ENCODE measurements at regions not wholly inside any gene's neighbourhood (a gene's known extent, or its start where the extent isn't known, plus 50 kb on each side); places are given as distances from the start of the nearest gene placed in this dataset.

DNA sequence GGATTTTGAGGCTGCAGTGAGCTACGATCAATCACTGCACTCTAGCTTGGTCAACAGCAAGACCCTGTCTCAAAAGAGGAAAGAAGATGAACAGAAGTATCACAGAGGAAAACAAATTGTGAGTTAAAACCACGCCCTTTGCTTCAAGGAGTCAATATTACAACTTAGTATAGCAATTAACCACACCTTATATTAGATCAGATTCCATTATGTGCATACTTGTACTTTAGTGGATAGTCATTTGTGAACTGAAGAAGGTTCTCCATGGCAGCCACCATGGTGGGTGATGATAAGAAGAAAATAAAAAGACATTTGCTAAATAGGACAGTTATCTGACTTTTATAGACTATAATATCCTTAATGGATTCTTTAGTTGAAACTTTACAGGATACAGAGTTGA, 72.3 kb upstream of the EFEMP1 start:
- Histone ChIP-seq H3K27ac (no peak overlapping the region), H3K36me3 (ENCODE audit: insufficient read depth, low read length) (no peaks in the 10 kb centered on the region), H3K4me3 (no peak overlapping the region), H3K9me3 (ENCODE audit: low read depth, low read length) (no peaks in the 10 kb centered on the region), H3K9ac (ENCODE audit: insufficient read length) (no peak overlapping the region)
- DNase-seq (ENCODE audit: low read depth, low spot score), result no peak
- TF ChIP-seq EZH2 (IDR thresholded peaks at IDR 0.05) (no peak), FOXP2 (optimal IDR thresholded peaks at IDR 0.05; ENCODE audit: control extremely low read depth, extremely low read length, insufficient read depth) (no peak), POLR2AphosphoS5 (IDR thresholded peaks at IDR 0.05; ENCODE audit: borderline replicate concordance, low read depth, low read length) (no peak)

DNA sequence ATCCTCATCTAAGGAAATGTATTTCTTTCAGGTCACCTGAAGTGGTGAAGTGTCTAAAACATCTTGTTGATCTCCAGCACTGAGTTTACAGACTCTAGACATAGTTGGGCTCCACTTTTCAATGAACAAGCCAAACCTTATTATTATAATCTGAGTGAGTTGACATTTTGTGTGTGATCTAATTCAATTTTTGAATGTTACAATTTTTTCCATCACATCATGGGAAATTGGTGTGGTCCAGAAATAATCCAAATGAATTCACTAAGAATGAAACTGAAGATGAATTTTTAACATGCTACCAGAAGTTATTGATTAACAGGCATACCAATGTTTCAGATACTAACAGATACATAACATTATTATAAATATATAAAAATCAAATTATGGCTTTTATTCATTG, 75.6 kb upstream of the EFEMP1 start:
- H3K27ac ChIP-seq, result no peak overlapping the region
- no peak overlapping the region for H3K9ac ChIP-seq (ENCODE audit: insufficient read length)
- no peaks in the 10 kb centered on the region for H3K36me3 ChIP-seq (ENCODE audit: insufficient read depth, low read length)
- DNase-seq (ENCODE audit: low read depth, low spot score), result no peak
- no peaks in the 10 kb centered on the region for H3K9me3 ChIP-seq (ENCODE audit: low read depth, low read length)
- H3K4me3 ChIP-seq, result no peak overlapping the region
- TF ChIP-seq FOXP2 (optimal IDR thresholded peaks at IDR 0.05; ENCODE audit: control extremely low read depth, extremely low read length, insufficient read depth), result no peak
- TF ChIP-seq EZH2 (IDR thresholded peaks at IDR 0.05), result no peak

- DNase-seq (ENCODE audit: low read depth, low spot score), result no peak
- no peaks in the 10 kb centered on the region for H3K9me3 ChIP-seq (ENCODE audit: low read depth, low read length)
- H3K36me3 ChIP-seq (ENCODE audit: insufficient read depth, low read length), result no peaks in the 10 kb centered on the region
- no peak overlapping the region for H3K27ac ChIP-seq
- no peak overlapping the region for H3K4me3 ChIP-seq
- TF ChIP-seq POLR2AphosphoS5 (IDR thresholded peaks at IDR 0.05; ENCODE audit: borderline replicate concordance, low read depth, low read length) (no peak), FOXP2 (optimal IDR thresholded peaks at IDR 0.05; ENCODE audit: control extremely low read depth, extremely low read length, insufficient read depth) (no peak), EZH2 (IDR thresholded peaks at IDR 0.05) (no peak)
- no peak overlapping the region for H3K9ac ChIP-seq (ENCODE audit: insufficient read length)
Measured at GRCh38 chr2:55999790-56000189, 76.2 kb upstream of the EFEMP1 start.

DNA sequence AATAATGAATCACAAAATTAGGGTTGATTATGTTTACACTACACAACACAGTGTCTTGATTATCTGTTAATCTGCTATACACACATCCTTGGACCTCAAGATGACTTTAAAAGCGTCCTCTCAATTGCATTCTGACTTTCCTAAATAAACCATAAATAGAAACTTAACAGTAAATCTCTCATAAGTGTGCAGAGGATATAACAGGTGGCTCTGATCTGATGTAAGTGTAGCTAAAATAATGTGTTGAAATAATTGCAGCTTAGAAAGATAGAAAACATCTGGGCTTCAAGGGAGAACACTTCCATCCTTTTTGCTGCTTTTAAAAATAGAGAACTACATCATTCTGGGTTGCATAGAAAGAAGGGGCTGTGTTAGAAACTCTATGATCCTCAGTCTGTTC, 78.4 kb upstream of the EFEMP1 start:
- no peak for TF ChIP-seq POLR2AphosphoS5 (IDR thresholded peaks at IDR 0.05; ENCODE audit: borderline replicate concordance, low read depth, low read length)
- TF ChIP-seq EZH2 (IDR thresholded peaks at IDR 0.05), result no peak
- TF ChIP-seq FOXP2 (optimal IDR thresholded peaks at IDR 0.05; ENCODE audit: control extremely low read depth, extremely low read length, insufficient read depth), result no peak
- DNase-seq (ENCODE audit: low read depth, low spot score), result no peak
- no peak overlapping the region for H3K4me3 ChIP-seq
- no peak overlapping the region for H3K9ac ChIP-seq (ENCODE audit: insufficient read length)
- H3K9me3 ChIP-seq (ENCODE audit: low read depth, low read length), result no peaks in the 10 kb centered on the region
- H3K27ac ChIP-seq, result no peak overlapping the region
- H3K36me3 ChIP-seq (ENCODE audit: insufficient read depth, low read length), result no peaks in the 10 kb centered on the region

DNA sequence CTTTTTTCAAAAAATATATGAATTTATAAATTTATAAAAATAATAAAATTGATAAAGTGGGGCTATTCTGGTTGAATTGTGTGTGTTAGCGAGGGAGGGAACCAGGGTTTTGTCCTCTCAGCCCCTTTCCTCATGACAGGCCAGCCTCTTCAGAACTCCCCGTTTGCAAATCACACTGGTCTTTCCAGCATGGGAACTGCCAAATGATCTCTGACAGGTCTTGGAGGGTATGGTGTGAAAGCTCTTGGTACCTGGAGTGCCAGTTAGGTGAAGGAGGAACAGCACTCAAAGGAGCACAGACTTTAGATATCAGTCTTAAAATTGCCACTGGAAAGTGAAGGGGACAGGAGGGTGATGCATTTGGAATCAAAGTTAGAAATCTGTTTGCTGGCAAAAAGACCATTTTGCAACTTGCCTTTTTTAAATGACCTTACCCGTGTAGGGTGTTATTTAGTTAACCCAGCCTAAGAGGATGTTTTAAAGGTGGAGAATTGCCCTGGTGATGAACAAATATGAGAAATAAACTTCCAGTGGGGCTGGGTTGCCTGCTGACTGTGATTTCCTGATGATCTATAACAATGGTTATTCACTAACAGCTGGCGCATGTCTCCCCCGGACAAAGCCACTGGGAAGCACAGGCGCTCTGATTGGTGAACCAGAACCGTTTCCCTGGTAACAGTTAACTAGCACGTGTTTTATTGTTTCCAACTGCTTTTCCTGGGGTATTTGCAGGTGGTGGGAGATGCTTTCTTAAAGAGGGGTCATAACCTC, 85.3 kb upstream of the EFEMP1 start:
- H3K9me3 ChIP-seq (ENCODE audit: low read depth, low read length), result no peaks in the 10 kb centered on the region
- H3K4me3 ChIP-seq, result no peak overlapping the region
- DNase-seq (ENCODE audit: low read depth, low spot score), result no peak
- no peaks in the 10 kb centered on the region for H3K36me3 ChIP-seq (ENCODE audit: insufficient read depth, low read length)
- no peak overlapping the region for H3K9ac ChIP-seq (ENCODE audit: insufficient read length)
- H3K27ac ChIP-seq, result no peak overlapping the region
- TF ChIP-seq FOXP2 (optimal IDR thresholded peaks at IDR 0.05; ENCODE audit: control extremely low read depth, extremely low read length, insufficient read depth), result no peak
- no peak for TF ChIP-seq EZH2 (IDR thresholded peaks at IDR 0.05)
- no peak for TF ChIP-seq POLR2AphosphoS5 (IDR thresholded peaks at IDR 0.05; ENCODE audit: borderline replicate concordance, low read depth, low read length)

DNA sequence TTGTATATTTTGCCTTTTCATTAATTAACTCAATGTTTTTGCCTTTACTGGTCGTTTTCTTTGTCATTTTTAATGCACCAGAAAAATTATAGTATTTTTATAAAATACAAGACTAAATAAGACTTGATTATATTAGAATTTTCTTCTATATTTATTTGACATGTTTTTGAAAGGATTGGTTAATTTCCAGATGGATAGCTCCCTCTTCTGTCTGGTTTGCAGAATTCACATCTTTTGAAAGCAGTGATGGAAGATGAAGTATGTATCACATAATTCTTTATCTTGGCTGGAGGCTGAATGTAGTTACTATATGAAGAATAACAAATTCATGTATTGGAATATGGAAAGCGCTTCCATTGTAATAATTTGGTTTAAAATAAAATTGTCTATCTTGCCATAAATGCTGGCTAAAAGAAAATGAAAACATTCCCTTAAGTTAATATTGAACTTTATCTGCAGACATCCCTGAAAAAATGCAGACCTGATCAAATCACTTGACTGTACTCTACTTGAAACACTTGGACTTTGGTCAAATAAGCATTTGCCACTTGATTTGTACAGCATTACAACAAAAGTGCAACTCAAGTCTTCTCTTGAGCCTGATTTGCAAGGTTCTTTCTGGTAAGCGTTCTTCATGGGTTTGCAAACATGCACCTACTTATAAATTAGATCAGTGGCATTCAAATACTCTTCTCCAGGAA, 86.3 kb upstream of the EFEMP1 start:
- no peak for TF ChIP-seq FOXP2 (optimal IDR thresholded peaks at IDR 0.05; ENCODE audit: control extremely low read depth, extremely low read length, insufficient read depth)
- no peak for TF ChIP-seq EZH2 (IDR thresholded peaks at IDR 0.05)
- no peak for TF ChIP-seq POLR2AphosphoS5 (IDR thresholded peaks at IDR 0.05; ENCODE audit: borderline replicate concordance, low read depth, low read length)
- Histone ChIP-seq H3K9ac (ENCODE audit: insufficient read length) (no peak overlapping the region), H3K4me3 (no peak overlapping the region), H3K9me3 (ENCODE audit: low read depth, low read length) (no peaks in the 10 kb centered on the region), H3K27ac (no peak overlapping the region), H3K36me3 (ENCODE audit: insufficient read depth, low read length) (no peaks in the 10 kb centered on the region)
- DNase-seq (ENCODE audit: low read depth, low spot score), result peak; percentile 8

- no peak for DNase-seq (ENCODE audit: low read depth, low spot score)
- no peaks in the 10 kb centered on the region for H3K36me3 ChIP-seq (ENCODE audit: insufficient read depth, low read length)
- no peak overlapping the region for H3K9ac ChIP-seq (ENCODE audit: insufficient read length)
- H3K4me3 ChIP-seq, result no peak overlapping the region
- TF ChIP-seq POLR2AphosphoS5 (IDR thresholded peaks at IDR 0.05; ENCODE audit: borderline replicate concordance, low read depth, low read length) (no peak), EZH2 (IDR thresholded peaks at IDR 0.05) (no peak), FOXP2 (optimal IDR thresholded peaks at IDR 0.05; ENCODE audit: control extremely low read depth, extremely low read length, insufficient read depth) (no peak)
- H3K27ac ChIP-seq, result no peak overlapping the region
- H3K9me3 ChIP-seq (ENCODE audit: low read depth, low read length), result no peaks in the 10 kb centered on the region
Measured at GRCh38 chr2:56011624-56012023, 88.0 kb upstream of the EFEMP1 start.

DNA sequence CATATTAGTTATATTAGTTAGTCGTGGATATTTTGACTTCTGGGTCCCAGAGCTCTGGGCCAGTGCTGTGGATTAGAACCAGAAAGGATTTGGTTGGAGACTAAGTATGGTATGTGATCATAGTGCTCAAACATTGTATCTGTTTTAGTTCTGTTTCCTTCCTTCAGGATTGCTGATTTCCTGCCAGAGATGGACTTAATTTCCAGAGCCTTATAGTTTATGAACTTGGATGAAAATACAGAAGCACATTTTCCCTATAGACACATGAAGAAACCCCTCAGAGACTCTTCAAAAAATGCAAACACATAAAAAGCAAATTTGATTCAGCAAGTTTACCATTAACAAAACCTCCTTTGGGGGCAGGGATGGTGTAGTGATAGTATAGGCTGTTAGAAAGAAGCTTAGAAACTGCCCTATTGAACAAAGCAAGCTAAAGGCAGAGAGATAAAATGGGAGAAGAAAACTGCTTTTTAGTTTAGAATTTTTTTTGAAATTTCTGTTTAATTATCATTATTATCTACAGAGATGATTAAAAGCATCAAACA, 88.7 kb upstream of the EFEMP1 start:
- Histone ChIP-seq H3K36me3 (ENCODE audit: insufficient read depth, low read length) (no peaks in the 10 kb centered on the region), H3K9ac (ENCODE audit: insufficient read length) (no peak overlapping the region), H3K27ac (no peak overlapping the region), H3K4me3 (no peak overlapping the region), H3K9me3 (ENCODE audit: low read depth, low read length) (no peaks in the 10 kb centered on the region)
- TF ChIP-seq EZH2 (IDR thresholded peaks at IDR 0.05) (no peak), POLR2AphosphoS5 (IDR thresholded peaks at IDR 0.05; ENCODE audit: borderline replicate concordance, low read depth, low read length) (no peak), FOXP2 (optimal IDR thresholded peaks at IDR 0.05; ENCODE audit: control extremely low read depth, extremely low read length, insufficient read depth) (no peak)
- DNase-seq (ENCODE audit: low read depth, low spot score), result no peak
